ENCODE measurements at regions not wholly inside any gene's neighbourhood (a gene's known extent, or its start where the extent isn't known, plus 50 kb on each side); places are given as distances from the start of the nearest gene placed in this dataset.

GRCh38 chr1:75074831-75075395 is 59.3 kb upstream of the LHX8 start:
- ChIA-PET POLR2A (no interaction called here), CTCF (interaction anchor here (0.6 kb wide), 1 partner anchor 212 kb away, joined by 3 read pairs; no protein-coding TSS in a partner anchor)
- H3K9me3 Mint-ChIP-seq (ENCODE audit: insufficient read depth) = no peaks in the 10 kb centered on the region
- H3K4me3 Mint-ChIP-seq = no peak overlapping the region
- DNase-seq (no peak), ATAC-seq (ENCODE audit: low read depth) (no peak)
- no peaks in the 10 kb centered on the region for H3K4me1 ChIP-seq (ENCODE audit: control insufficient read depth in 2 of 2, insufficient read depth in 2 of 2, low read length in 2 of 2)
- H3K79me2 ChIP-seq (ENCODE audit: control insufficient read depth, insufficient read depth, low read length) = no peaks in the 10 kb centered on the region
- TF ChIP-seq CTCF (IDR thresholded peaks at IDR 0.05) (no peak), EZH2 (IDR thresholded peaks at IDR 0.05; ENCODE audit: borderline replicate concordance, insufficient read depth, low read depth, low read length, poor library complexity, severe bottlenecking) (no peak)
- intact Hi-C loops (cut with micrococcal nuclease) = no loop called here
- H3K4me3 ChIP-seq (ENCODE audit: control extremely low read depth in 1 of 5, extremely low read depth in 1 of 5, insufficient read depth in 1 of 5, low read depth in 2 of 5, low read length in 4 of 5) = no peak overlapping the region
- no peak overlapping the region for H3K27ac ChIP-seq (ENCODE audit: low read length in 2 of 2)
- H3K27ac Mint-ChIP-seq = no peak overlapping the region
- no peaks in the 10 kb centered on the region for H3K27me3 ChIP-seq (replicated peaks in 1 of 4; ENCODE audit: control extremely low read depth in 1 of 4, control insufficient read depth in 3 of 4, insufficient read depth in 4 of 4, low read length in 3 of 4)
- peaks cover 3% of the 10 kb centered on the region for H3K27me3 Mint-ChIP-seq
- no peaks in the 10 kb centered on the region for H3K9me3 ChIP-seq (ENCODE audit: control extremely low read depth in 1 of 3, control insufficient read depth in 2 of 3, insufficient read depth in 1 of 3, low read length in 2 of 3)
- no peak overlapping the region for H2AFZ ChIP-seq (ENCODE audit: insufficient read depth, low read depth, low read length, poor library complexity, severe bottlenecking)
- H3K4me1 Mint-ChIP-seq = peaks cover 2% of the 10 kb centered on the region
- no peak overlapping the region for H3K9ac ChIP-seq (ENCODE audit: low read length)
- WGBS (ENCODE audit: insufficient coverage) = no CpG with 5 or more reads among the region's 4 CpGs
- H3K4me2 ChIP-seq (replicated peaks; ENCODE audit: low read depth, low read length, poor library complexity, severe bottlenecking) = no peak overlapping the region
- H3K36me3 ChIP-seq (replicated peaks in 1 of 2; ENCODE audit: control extremely low read depth in 1 of 2, control insufficient read depth in 1 of 2, extremely low read depth in 1 of 2, insufficient read depth in 2 of 2, low read length in 1 of 2) = no peaks in the 10 kb centered on the region
- H4K20me1 ChIP-seq (ENCODE audit: control insufficient read depth, insufficient read depth, low read length, poor library complexity, severe bottlenecking) = no peaks in the 10 kb centered on the region

- CTCF ChIA-PET = no interaction called here
- no CpG with 5 or more reads among the region's 4 CpGs for WGBS (ENCODE audit: insufficient coverage)
- intact Hi-C loops (cut with micrococcal nuclease) = no loop called here
- ATAC-seq (ENCODE audit: low read depth) (no peak), DNase-seq (no peak)
- Histone ChIP-seq H3K27me3 (replicated peaks in 1 of 4; ENCODE audit: control extremely low read depth in 1 of 4, control insufficient read depth in 3 of 4, insufficient read depth in 4 of 4, low read length in 3 of 4) (no peaks in the 10 kb centered on the region), H3K9ac (ENCODE audit: low read length) (no peak overlapping the region), H2AFZ (ENCODE audit: insufficient read depth, low read depth, low read length, poor library complexity, severe bottlenecking) (no peak overlapping the region), H3K79me2 (ENCODE audit: control insufficient read depth, insufficient read depth, low read length) (no peaks in the 10 kb centered on the region), H3K27ac (ENCODE audit: low read length in 2 of 2) (no peak overlapping the region), H3K4me3 (ENCODE audit: control extremely low read depth in 1 of 5, extremely low read depth in 1 of 5, insufficient read depth in 1 of 5, low read depth in 2 of 5, low read length in 4 of 5) (no peak overlapping the region), H4K20me1 (ENCODE audit: control insufficient read depth, insufficient read depth, low read length, poor library complexity, severe bottlenecking) (no peaks in the 10 kb centered on the region), H3K4me1 (ENCODE audit: control insufficient read depth in 2 of 2, insufficient read depth in 2 of 2, low read length in 2 of 2) (no peaks in the 10 kb centered on the region), H3K36me3 (replicated peaks in 1 of 2; ENCODE audit: control extremely low read depth in 1 of 2, control insufficient read depth in 1 of 2, extremely low read depth in 1 of 2, insufficient read depth in 2 of 2, low read length in 1 of 2) (no peaks in the 10 kb centered on the region), H3K4me2 (replicated peaks; ENCODE audit: low read depth, low read length, poor library complexity, severe bottlenecking) (no peak overlapping the region), H3K9me3 (ENCODE audit: control extremely low read depth in 1 of 3, control insufficient read depth in 2 of 3, insufficient read depth in 1 of 3, low read length in 2 of 3) (no peaks in the 10 kb centered on the region)
- Mint-ChIP-seq H3K9me3 (ENCODE audit: insufficient read depth) (no peaks in the 10 kb centered on the region), H3K4me1 (peaks cover 2% of the 10 kb centered on the region), H3K4me3 (no peak overlapping the region), H3K27me3 (peaks cover 3% of the 10 kb centered on the region), H3K27ac (no peak overlapping the region)
- POLR2A ChIA-PET = no interaction called here
- no peak for TF ChIP-seq CTCF (IDR thresholded peaks at IDR 0.05)
- no peak for TF ChIP-seq EZH2 (IDR thresholded peaks at IDR 0.05; ENCODE audit: borderline replicate concordance, insufficient read depth, low read depth, low read length, poor library complexity, severe bottlenecking)
Measured at GRCh38 chr1:75079538-75080290, 54.5 kb upstream of the LHX8 start.

Measured in B cell (primary cell).